Neural cell (in vitro differentiated cells): ENCODE measurements at regions not wholly inside any gene's neighbourhood (a gene's known extent, or its start where the extent isn't known, plus 50 kb on each side); places are given as distances from the start of the nearest gene placed in this dataset.

Experiments used
- H2AFZ ChIP-seq: fragments of 200-600, 300-800 bp; sonication (generic), shearing (Covaris generic); 2 replicates; pipeline ENCODE4 v1.6.0; 2014; ENCODE audit warnings: low read depth, mild to moderate bottlenecking, antibody characterized with exemption, low read length, moderate library complexity
- H3F3A ChIP-seq: fragments of 200-600 bp; shearing (Covaris generic); 2 replicates; pipeline ENCODE4 v1.6.1; 2016; ENCODE audit warnings: mild to moderate bottlenecking, moderate library complexity, mixed read lengths, antibody characterized with exemption, low read length; ENCODE audit not compliant: insufficient read depth, poor library complexity, severe bottlenecking
- H3K27ac ChIP-seq: fragments of 200-600, 300-800 bp; sonication (generic), shearing (Covaris generic); 2 replicates; pipeline ENCODE4 v1.5.1; 2014; ENCODE audit warnings: mild to moderate bottlenecking, low read length, moderate library complexity
- H3K27me3 ChIP-seq: fragments of 300-800, 200-600 bp; sonication (generic), shearing (Covaris generic); 2 replicates; pipeline ENCODE4 v1.6.0; 2014; ENCODE audit warnings: mild to moderate bottlenecking, low read depth, low read length, moderate library complexity; ENCODE audit not compliant: insufficient read depth
- H3K36me3 ChIP-seq: fragments of 300-800, 200-600 bp; sonication (generic), shearing (Covaris generic); 2 replicates; pipeline ENCODE4 v1.5.1; 2014; ENCODE audit warnings: mild to moderate bottlenecking, antibody characterized with exemption, low read length, moderate library complexity; ENCODE audit not compliant: insufficient read depth
- H3K4me2 ChIP-seq: fragments of 300-800, 200-600 bp; sonication (generic), shearing (Covaris generic); 2 replicates; pipeline ENCODE4 v1.6.0; 2014; ENCODE audit warnings: mild to moderate bottlenecking, low read length
- H3K4me3 ChIP-seq: fragments of 300-800, 200-600 bp; sonication (generic), shearing (Covaris generic); 2 replicates; pipeline ENCODE4 v1.5.1; 2014; ENCODE audit warnings: mild to moderate bottlenecking, low read length, moderate library complexity
- H3K79me2 ChIP-seq: fragments of 200-600 bp; shearing (Covaris generic); replicated peaks from 2 replicates; pipeline ENCODE4 v1.6.0; 2014; ENCODE audit warnings: mild to moderate bottlenecking, low read length, moderate library complexity; ENCODE audit not compliant: insufficient read depth
- H3K9ac ChIP-seq: fragments of 300-800, 200-600 bp; sonication (generic), shearing (Covaris generic); 2 replicates; pipeline ENCODE4 v1.6.1; 2016; ENCODE audit warnings: mild to moderate bottlenecking, low read length, mixed read lengths
- H3K9me2 ChIP-seq: fragments of 200-600 bp; shearing (Covaris generic); 2 replicates; pipeline ENCODE4 v1.6.1; 2016; ENCODE audit warnings: mild to moderate bottlenecking, low read length, mixed read lengths; ENCODE audit not compliant: insufficient read depth
- H3K9me3 ChIP-seq: fragments of 200-600, 300-800 bp; sonication (generic), shearing (Covaris generic); 2 replicates; pipeline ENCODE4 v1.6.1; 2016; ENCODE audit warnings: mild to moderate bottlenecking, mixed run types, low read length, moderate library complexity, mixed read lengths
- H4K20me1 ChIP-seq: fragments of 200-600 bp; shearing (Covaris generic); 2 replicates; pipeline ENCODE4 v1.6.1; 2016; ENCODE audit warnings: mild to moderate bottlenecking, mixed run types; ENCODE audit not compliant: insufficient read depth
- EP300 ChIP-seq: fragments of 450-650 bp; conservative IDR thresholded peaks from 2 replicates; pipeline ENCODE4 v1.6.1; 2014; ENCODE audit warnings: antibody characterized with exemption, mild to moderate bottlenecking, moderate library complexity; ENCODE audit not compliant: poor library complexity, severe bottlenecking
- EZH2 ChIP-seq: fragments of 200-600, 300-800 bp; shearing (Covaris generic), sonication (generic); IDR thresholded peaks from 2 replicates; pipeline ENCODE4 v1.6.1; 2014; ENCODE audit warnings: antibody characterized with exemption, low read length, borderline replicate concordance, mild to moderate bottlenecking; ENCODE audit not compliant: insufficient read depth, poor library complexity, severe bottlenecking
- MXI1 ChIP-seq: fragments of 450-650 bp; conservative IDR thresholded peaks from 2 replicates; pipeline ENCODE4 v1.6.1; 2014; ENCODE audit warnings: antibody characterized with exemption, mild to moderate bottlenecking; ENCODE audit not compliant: poor library complexity, severe bottlenecking
- POLR2AphosphoS5 ChIP-seq: IDR thresholded peaks from 2 replicates; pipeline ENCODE4 v1.6.1; 2012
- RAD21 ChIP-seq: fragments of 450-650 bp; conservative IDR thresholded peaks from 2 replicates; pipeline ENCODE4 v1.6.1; 2014; ENCODE audit warnings: antibody characterized with exemption, mild to moderate bottlenecking, moderate library complexity
- REST ChIP-seq: IDR thresholded peaks from 2 replicates; pipeline ENCODE4 v1.6.1; 2012; ENCODE audit warnings: borderline replicate concordance
- SMC3 ChIP-seq: fragments of 450-650 bp; conservative IDR thresholded peaks from 2 replicates; pipeline ENCODE4 v1.6.1; 2014; ENCODE audit warnings: antibody characterized with exemption, mild to moderate bottlenecking, moderate library complexity; ENCODE audit not compliant: poor library complexity
- TAF1 ChIP-seq: IDR thresholded peaks from 2 replicates; pipeline ENCODE4 v1.6.1; 2012; ENCODE audit warnings: low read depth
- TF ChIP-seq, protein P1 (sequence below): fragments of 450-650 bp; IDR thresholded peaks from 2 replicates; pipeline ENCODE4 v1.5.1; 2014; ENCODE audit warnings: antibody characterized with exemption, mild to moderate bottlenecking, moderate library complexity; ENCODE audit not compliant: poor library complexity, severe bottlenecking

DNA sequence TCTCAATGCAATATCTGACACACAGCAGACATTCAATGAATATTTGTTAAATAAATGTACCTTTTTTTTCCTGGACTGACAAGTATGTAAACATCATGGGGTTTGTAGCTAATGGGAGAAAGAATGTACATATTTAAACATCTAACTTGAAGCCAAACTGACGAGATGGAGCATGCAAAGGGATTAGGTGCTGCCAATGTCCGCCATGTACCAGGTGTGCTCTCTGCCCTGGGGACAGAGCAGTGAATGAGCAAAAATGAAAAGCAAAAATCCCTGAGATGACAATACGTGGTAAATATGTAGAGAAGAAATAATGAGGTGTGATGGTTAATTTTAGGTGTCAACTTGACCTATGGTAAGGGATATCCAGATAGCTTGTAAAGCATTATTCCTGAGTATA is 247.4 kb upstream of the CELF4 start:
- Histone ChIP-seq H3K4me2 (no peak overlapping the region), H3K27me3 (no peaks in the 10 kb centered on the region), H3K36me3 (no peaks in the 10 kb centered on the region), H3K9me3 (no peaks in the 10 kb centered on the region), H2AFZ (no peak overlapping the region), H3F3A (no peaks in the 10 kb centered on the region), H3K27ac (no peak overlapping the region), H3K4me3 (no peak overlapping the region), H3K79me2 (no peaks in the 10 kb centered on the region), H3K9me2 (no peaks in the 10 kb centered on the region), H3K9ac (no peak overlapping the region), H4K20me1 (no peaks in the 10 kb centered on the region)
- TF ChIP-seq EP300: no peak
- no peak for TF ChIP-seq RAD21
- no peak for TF ChIP-seq TAF1
- TF ChIP-seq SMC3: no peak
- TF ChIP-seq REST: no peak
- TF ChIP-seq, protein P1, sequence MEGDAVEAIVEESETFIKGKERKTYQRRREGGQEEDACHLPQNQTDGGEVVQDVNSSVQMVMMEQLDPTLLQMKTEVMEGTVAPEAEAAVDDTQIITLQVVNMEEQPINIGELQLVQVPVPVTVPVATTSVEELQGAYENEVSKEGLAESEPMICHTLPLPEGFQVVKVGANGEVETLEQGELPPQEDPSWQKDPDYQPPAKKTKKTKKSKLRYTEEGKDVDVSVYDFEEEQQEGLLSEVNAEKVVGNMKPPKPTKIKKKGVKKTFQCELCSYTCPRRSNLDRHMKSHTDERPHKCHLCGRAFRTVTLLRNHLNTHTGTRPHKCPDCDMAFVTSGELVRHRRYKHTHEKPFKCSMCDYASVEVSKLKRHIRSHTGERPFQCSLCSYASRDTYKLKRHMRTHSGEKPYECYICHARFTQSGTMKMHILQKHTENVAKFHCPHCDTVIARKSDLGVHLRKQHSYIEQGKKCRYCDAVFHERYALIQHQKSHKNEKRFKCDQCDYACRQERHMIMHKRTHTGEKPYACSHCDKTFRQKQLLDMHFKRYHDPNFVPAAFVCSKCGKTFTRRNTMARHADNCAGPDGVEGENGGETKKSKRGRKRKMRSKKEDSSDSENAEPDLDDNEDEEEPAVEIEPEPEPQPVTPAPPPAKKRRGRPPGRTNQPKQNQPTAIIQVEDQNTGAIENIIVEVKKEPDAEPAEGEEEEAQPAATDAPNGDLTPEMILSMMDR: no peak
- TF ChIP-seq EZH2: no peak
- TF ChIP-seq POLR2AphosphoS5: no peak
- TF ChIP-seq MXI1: no peak

GRCh38 chr18:37805773-37806404 is 240.3 kb upstream of the CELF4 start:
- Histone ChIP-seq H3K27ac (no peak overlapping the region), H3K79me2 (no peaks in the 10 kb centered on the region), H3K9me2 (no peaks in the 10 kb centered on the region), H3K36me3 (no peaks in the 10 kb centered on the region), H3K4me3 (no peak overlapping the region), H3K4me2 (no peak overlapping the region), H3K27me3 (no peaks in the 10 kb centered on the region), H3F3A (no peaks in the 10 kb centered on the region), H3K9me3 (no peaks in the 10 kb centered on the region), H2AFZ (no peak overlapping the region), H4K20me1 (no peaks in the 10 kb centered on the region), H3K9ac (no peak overlapping the region)
- TF ChIP-seq REST (no peak), TAF1 (no peak), MXI1 (no peak), EP300 (no peak), RAD21 (no peak), SMC3 (no peak), POLR2AphosphoS5 (no peak), EZH2 (no peak)
- TF ChIP-seq, protein P1: no peak
